HG03565 (cell line): ENCODE measurements at regions not wholly inside any gene's neighbourhood (a gene's known extent, or its start where the extent isn't known, plus 50 kb on each side); places are given as distances from the start of the nearest gene placed in this dataset.
"Not testable (repeated sequence)": the region's sequence is repeated elsewhere in the genome, so short reads cannot be mapped to it uniquely, and the experiment has no call there.

ENCODE experiments used
- ATAC-seq: cut with Tn5 transposase; IDR thresholded peaks from one replicate; pipeline ENCODE4 v1.9.1; 2021; ENCODE audit warnings: mild to moderate bottlenecking, moderate library complexity; ENCODE audit not compliant: unreplicated experiment

- no peak for ATAC-seq
Measured at GRCh38 chr10:2813286-2813685, 254.1 kb upstream of the PFKP start.

- no peak for ATAC-seq
Measured at GRCh38 chr10:2812631-2813030, 254.7 kb upstream of the PFKP start.

DNA sequence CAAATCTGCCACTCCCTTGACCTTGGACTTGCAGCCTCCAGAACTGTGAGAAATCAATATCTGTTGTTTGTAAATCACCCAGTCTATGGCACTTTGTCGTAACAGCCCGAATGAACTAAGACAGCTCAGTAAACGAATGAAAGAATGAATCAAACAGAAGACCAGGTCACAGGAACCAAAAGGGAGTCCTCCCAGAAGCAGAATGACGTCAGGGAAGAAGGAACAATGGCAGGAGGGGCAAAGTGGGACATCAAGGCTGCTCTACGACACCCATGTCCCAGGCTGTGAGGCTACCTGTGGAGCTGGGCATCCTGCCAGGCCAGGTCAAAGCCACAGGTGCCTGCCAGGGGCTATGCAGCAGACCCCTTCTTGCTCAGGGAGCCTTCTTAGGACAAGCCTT lies 267.2 kb upstream of the PFKP start:
- ATAC-seq: no peak

GRCh38 chr10:2798336-2799022 lies 268.9 kb upstream of the PFKP start:
- ATAC-seq: no peak

- peak; percentile 79 for ATAC-seq
Measured at GRCh38 chr10:2791774-2792443, 275.4 kb upstream of the PFKP start.

GRCh38 chr10:2790396-2791188 lies 276.8 kb upstream of the PFKP start:
- ATAC-seq: no peak

GRCh38 chr10:2786251-2786650 lies 281.1 kb upstream of the PFKP start:
- ATAC-seq: no peak

- ATAC-seq: no peak
Measured at GRCh38 chr10:2784766-2785165, 282.6 kb upstream of the PFKP start.

- ATAC-seq: no peak
Measured at GRCh38 chr10:2782950-2783349, 284.4 kb upstream of the PFKP start.

- ATAC-seq: no peak
Measured at GRCh38 chr10:2782265-2782664, 285.1 kb upstream of the PFKP start.

DNA sequence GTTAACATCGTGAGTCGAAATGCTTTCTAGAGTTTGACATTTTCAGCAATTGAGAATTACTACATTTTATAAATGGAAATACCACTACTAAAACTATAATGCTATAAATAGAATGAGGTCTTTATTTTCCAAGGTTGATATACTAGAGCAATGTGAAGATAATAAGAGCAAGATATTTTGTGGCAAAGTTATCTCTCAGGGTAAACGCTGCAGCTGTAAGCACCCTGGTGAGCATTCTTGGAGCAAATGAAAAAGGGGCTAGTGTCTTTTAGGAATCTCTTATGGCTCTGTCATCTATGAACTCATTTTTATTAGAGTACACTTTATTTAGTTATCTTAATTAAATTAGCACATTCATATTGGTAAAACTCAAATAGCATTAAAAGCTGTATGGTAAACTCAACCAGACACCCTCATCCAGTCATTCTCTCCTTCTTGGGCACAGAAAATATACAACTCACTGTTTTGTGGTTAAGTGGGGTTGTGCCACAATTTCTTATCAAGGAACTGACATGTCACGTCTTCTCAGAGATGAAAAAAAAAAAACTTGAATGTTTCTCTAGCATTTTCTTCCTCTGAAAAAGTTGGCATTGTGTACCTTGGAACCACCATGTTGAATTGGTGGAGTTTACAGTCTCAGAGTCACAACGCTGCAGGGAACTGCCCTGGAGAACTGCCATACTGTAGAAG lies 289.5 kb upstream of the PFKP start:
- ATAC-seq: no peak

DNA sequence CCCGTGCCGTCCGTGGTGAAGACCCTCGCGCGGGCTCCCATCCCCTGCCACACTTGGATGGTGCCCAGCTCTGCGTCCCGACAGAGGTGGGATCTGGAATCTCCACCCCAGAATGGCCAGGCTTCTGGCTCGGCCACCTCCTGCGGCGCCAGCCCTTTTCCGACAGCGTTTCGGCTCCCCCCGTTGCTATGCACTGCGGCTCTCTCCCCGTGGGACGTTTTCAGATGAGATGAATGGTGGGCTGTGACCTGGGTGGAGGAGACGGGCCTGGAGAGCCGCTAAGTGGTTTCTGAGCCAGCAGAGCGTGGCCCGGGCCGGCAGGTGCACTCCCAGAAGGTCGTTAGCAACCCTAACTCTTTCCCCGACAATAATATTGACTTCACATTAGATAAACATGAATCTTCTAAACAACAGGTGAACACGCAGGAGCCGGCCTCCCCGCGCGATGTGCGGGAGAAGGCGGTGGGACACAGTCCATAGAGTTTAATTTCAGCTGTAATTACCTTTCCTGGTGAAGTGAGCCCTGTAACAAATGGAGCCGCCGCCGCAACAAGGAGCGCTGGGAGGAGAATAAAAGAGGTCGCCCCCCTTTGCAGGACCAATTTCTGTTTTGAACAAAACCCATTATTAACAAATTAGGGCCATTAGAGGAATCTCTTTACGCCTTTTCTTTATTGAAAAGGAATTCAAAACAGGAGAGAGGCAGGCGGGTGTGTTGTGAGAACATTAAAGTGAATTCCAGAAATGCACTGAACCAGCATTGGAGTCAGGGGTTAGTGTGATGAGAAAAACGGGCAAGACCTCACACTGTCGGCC lies 294.3 kb upstream of the PFKP start:
- no peak for ATAC-seq

DNA sequence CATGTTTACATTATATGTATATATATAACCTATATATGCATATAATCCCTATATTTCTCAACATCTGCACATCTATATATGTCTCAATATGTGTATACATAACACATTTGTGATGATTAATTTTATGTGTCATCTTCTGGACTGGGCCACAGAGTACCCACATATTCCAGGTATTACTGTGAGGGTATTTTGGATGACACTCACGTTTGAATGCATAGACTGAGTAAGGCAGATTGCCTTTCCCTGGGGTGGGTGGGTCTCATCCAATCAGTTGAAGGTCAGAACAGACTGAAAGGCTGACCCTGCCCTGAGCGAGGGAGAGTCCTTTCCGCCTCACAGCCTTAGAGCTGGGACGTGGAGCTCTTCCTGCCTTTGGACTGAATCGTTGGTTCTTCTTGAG lies 295.2 kb upstream of the PFKP start:
- no peak for ATAC-seq

- not testable (repeated sequence) for ATAC-seq
Measured at GRCh38 chr10:2767293-2767692, 300.1 kb upstream of the PFKP start.

- ATAC-seq: no peak
Measured at GRCh38 chr10:2761971-2762370, 305.4 kb upstream of the PFKP start.

GRCh38 chr10:2761311-2761710 lies 306.0 kb upstream of the PFKP start:
- no peak for ATAC-seq

- ATAC-seq: no peak
Measured at GRCh38 chr10:2760736-2761135, 306.6 kb upstream of the PFKP start.

GRCh38 chr10:2759233-2759632 lies 308.1 kb upstream of the PFKP start:
- ATAC-seq: no peak

- no peak for ATAC-seq
Measured at GRCh38 chr10:2754943-2755342, 312.4 kb upstream of the PFKP start.

DNA sequence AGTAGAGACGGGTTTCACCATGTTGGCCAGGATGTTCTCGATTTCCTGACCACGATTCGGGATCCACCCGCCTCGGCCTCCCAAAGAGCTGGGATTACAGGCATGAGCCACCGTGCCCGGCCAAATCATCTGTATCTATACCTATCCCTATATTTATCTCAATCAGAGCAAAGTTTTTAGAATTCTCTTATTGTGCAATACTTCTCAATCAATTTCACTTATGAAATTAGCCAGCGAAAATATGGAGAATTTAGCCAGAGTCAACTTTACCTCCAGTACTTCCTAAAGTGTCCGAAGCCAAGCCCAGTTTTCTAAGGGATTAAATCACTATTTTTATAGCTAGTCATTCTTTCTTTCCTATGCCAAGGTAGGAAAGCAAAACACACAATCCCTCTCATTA lies 319.1 kb upstream of the PFKP start:
- ATAC-seq: no peak

GRCh38 chr10:2746638-2747037 lies 320.7 kb upstream of the PFKP start:
- no peak for ATAC-seq
